DOHH2 (cell line): ENCODE measurements at regions not wholly inside any gene's neighbourhood (a gene's known extent, or its start where the extent isn't known, plus 50 kb on each side); places are given as distances from the start of the nearest gene placed in this dataset.

Experiments
- CTCF ChIP-seq: fragments of 200-600 bp; sonication (generic); IDR thresholded peaks from one replicate; pipeline ENCODE4 v1.5.1; 2014; ENCODE audit warnings: antibody characterized with exemption, mild to moderate bottlenecking, low read depth, low read length; ENCODE audit not compliant: poor library complexity, severe bottlenecking
- EZH2phosphoT487 ChIP-seq: fragments of 200-600 bp; sonication (generic); IDR thresholded peaks from 2 replicates; pipeline ENCODE4 v1.6.1; 2017; ENCODE audit warnings: borderline replicate concordance, mild to moderate bottlenecking, antibody characterized with exemption, low read length, moderate library complexity, mixed read lengths

DNA sequence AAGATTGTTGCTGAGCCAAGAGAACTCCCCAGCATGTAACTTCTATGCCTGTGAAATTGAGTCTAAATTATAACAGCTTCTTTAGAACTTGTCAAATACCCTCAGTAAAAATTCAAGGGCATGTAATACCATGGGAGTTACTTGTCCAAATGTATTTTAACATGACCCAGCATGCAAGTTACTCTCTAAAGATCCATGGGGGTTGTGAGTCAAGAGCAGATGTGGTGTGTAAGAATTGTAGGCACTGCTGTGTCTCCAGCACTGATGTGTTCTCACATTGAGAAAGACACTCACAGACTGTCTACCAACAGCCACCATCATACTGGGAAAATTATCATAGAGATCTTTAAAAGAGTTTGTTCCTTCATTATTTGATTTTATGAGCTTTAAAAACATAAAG lies 237.4 kb upstream of the IL1RAPL1 start:
- TF ChIP-seq CTCF: no peak
- no peak for TF ChIP-seq EZH2phosphoT487
